Body of pancreas (tissue), 4 donors: ENCODE measurements at regions not wholly inside any gene's neighbourhood (a gene's known extent, or its start where the extent isn't known, plus 50 kb on each side); places are given as distances from the start of the nearest gene placed in this dataset.

Source experiments
- POLR2A ChIP-seq, 3 donors: fragments of 450-650 bp; IDR thresholded peaks; one replicate each; pipeline ENCODE4 v1.6.1; 2016; ENCODE audit warnings: antibody characterized with exemption in 3 of 3, mild to moderate bottlenecking in 2 of 3
- TF ChIP-seq, protein P1 (sequence below), 7 experiments: fragments of 450-650 bp in 4 of 7; fragments of 200-600 bp in 3 of 7; sonication (generic) in 3 of 7; IDR thresholded peaks; one replicate each; pipeline ENCODE4 v1.5.1; 2016 to 2019; ENCODE audit warnings: antibody characterized with exemption in 7 of 7

DNA sequence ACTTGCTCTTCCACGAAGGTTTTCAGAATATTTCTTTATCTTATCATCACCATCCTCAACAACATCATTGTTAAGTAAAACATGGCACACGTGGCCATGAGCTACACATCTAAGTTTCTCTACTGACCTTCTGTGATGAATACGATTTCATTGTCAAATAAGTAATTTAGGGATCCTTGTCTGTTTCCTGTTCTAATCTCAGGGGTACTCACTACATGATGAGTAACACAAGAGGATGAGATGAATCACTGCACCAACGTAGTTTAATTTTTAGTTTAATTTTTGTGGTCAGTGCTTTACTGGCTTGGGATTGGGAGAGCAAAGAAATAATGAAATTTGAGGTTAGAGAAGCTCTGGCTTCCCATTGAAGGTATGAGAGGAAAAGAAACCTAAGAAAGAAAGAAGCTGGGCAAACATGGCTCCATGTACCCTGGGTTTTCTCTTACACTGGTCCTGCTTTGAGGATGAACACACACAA, 461.9 kb upstream of the KLF6 start:
- TF ChIP-seq, protein P1, sequence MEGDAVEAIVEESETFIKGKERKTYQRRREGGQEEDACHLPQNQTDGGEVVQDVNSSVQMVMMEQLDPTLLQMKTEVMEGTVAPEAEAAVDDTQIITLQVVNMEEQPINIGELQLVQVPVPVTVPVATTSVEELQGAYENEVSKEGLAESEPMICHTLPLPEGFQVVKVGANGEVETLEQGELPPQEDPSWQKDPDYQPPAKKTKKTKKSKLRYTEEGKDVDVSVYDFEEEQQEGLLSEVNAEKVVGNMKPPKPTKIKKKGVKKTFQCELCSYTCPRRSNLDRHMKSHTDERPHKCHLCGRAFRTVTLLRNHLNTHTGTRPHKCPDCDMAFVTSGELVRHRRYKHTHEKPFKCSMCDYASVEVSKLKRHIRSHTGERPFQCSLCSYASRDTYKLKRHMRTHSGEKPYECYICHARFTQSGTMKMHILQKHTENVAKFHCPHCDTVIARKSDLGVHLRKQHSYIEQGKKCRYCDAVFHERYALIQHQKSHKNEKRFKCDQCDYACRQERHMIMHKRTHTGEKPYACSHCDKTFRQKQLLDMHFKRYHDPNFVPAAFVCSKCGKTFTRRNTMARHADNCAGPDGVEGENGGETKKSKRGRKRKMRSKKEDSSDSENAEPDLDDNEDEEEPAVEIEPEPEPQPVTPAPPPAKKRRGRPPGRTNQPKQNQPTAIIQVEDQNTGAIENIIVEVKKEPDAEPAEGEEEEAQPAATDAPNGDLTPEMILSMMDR (IDR thresholded peaks at IDR 0.05): no peak
- TF ChIP-seq POLR2A (IDR thresholded peaks at IDR 0.05): no peak
